Naive thymus-derived CD4-positive, alpha-beta T cell (primary cell): ENCODE measurements at regions not wholly inside any gene's neighbourhood (a gene's known extent, or its start where the extent isn't known, plus 50 kb on each side); places are given as distances from the start of the nearest gene placed in this dataset.
A peak's percentile ranks its signal among the peaks of the same experiment; 100 is the strongest.

Experiments
- ATAC-seq: fragments of 150-1000 bp; cut with Tn5 transposase; 2 replicates; pipeline ENCODE4 v1.10.0; 2021; ENCODE audit warnings: mild to moderate bottlenecking, moderate library complexity
- CTCF ChIA-PET: fragments of 350-600 bp; sonication (Branson Sonifier 250); formaldehyde crosslinking; loops from one replicate; lab custom pipeline; 2021; ENCODE audit warnings: antibody characterized with exemption; lab: Charles Lee
- POLR2A ChIA-PET: fragments of 350-600 bp; sonication (Branson Sonifier 250); formaldehyde crosslinking; loops from one replicate; lab custom pipeline; 2021; ENCODE audit warnings: antibody characterized with exemption, inconsistent platforms; lab: Charles Lee
- DNase-seq, 9 donors: peaks; one replicate each; pipeline versions ENCODE4 v3.0.0 to v3.0.0-alpha.2; 2020 to 2022; ENCODE audit warnings: mixed read lengths in 1 of 9
- H3K27ac ChIP-seq: one replicate; pipeline ENCODE4 v1.7.0; 2013; ENCODE audit warnings: mild to moderate bottlenecking, low read depth, low read length, moderate library complexity
- H3K27me3 ChIP-seq, 2 donors: one replicate each; pipeline ENCODE4 v1.7.0; 2013; ENCODE audit warnings: low read length in 2 of 2, mild to moderate bottlenecking in 2 of 2, moderate library complexity in 2 of 2; ENCODE audit not compliant: control insufficient read depth in 2 of 2, insufficient read depth in 2 of 2
- H3K36me3 ChIP-seq, 3 experiments: 1 replicate in 2 of 3; 2 replicates in 1 of 3; pipeline ENCODE4 v1.7.0; 2013; ENCODE audit warnings: low read length in 3 of 3, mild to moderate bottlenecking in 3 of 3, moderate library complexity in 1 of 3; ENCODE audit not compliant: insufficient read depth in 3 of 3, control insufficient read depth in 2 of 3
- H3K4me1 ChIP-seq, 2 donors: one replicate each; pipeline ENCODE4 v1.7.0; 2013; ENCODE audit warnings: low read length in 2 of 2, mild to moderate bottlenecking in 2 of 2, moderate library complexity in 1 of 2; ENCODE audit not compliant: control insufficient read depth in 2 of 2, insufficient read depth in 2 of 2
- H3K4me3 ChIP-seq: 2 replicates; pipeline ENCODE4 v1.7.0; 2013; ENCODE audit warnings: mild to moderate bottlenecking, low read length
- H3K9me3 ChIP-seq, 3 experiments: 1 replicate in 2 of 3; 2 replicates in 1 of 3; pipeline ENCODE4 v1.7.0; 2013; ENCODE audit warnings: low read length in 3 of 3; ENCODE audit not compliant: control insufficient read depth in 2 of 3
- H3K27ac Mint-ChIP-seq, 9 donors: one replicate each; pipeline ENCODE4 v1.8.0; 2020 to 2022; ENCODE audit warnings: mixed read lengths in 9 of 9, mild to moderate bottlenecking in 8 of 9, moderate library complexity in 5 of 9, inconsistent platforms in 2 of 9
- H3K27me3 Mint-ChIP-seq, 5 donors: one replicate each; pipeline ENCODE4 v1.8.0; 2021 to 2022; ENCODE audit warnings: mixed read lengths in 5 of 5, mild to moderate bottlenecking in 1 of 5
- H3K36me3 Mint-ChIP-seq, 5 donors: one replicate each; pipeline ENCODE4 v1.8.0; 2020 to 2022; ENCODE audit warnings: mixed read lengths in 5 of 5, mild to moderate bottlenecking in 3 of 5, inconsistent platforms in 1 of 5
- H3K4me1 Mint-ChIP-seq, 7 donors: one replicate each; pipeline ENCODE4 v1.8.0; 2020 to 2022; ENCODE audit warnings: mixed read lengths in 7 of 7, mild to moderate bottlenecking in 3 of 7, inconsistent platforms in 1 of 7
- H3K4me3 Mint-ChIP-seq, 10 donors: one replicate each; pipeline ENCODE4 v1.8.0; 2020 to 2022; ENCODE audit warnings: mild to moderate bottlenecking in 10 of 10, mixed read lengths in 10 of 10, moderate library complexity in 6 of 10, inconsistent platforms in 2 of 10
- H3K9me3 Mint-ChIP-seq, 11 donors: one replicate each; pipeline ENCODE4 v1.8.0; 2020 to 2022; ENCODE audit warnings: mixed read lengths in 11 of 11, mild to moderate bottlenecking in 4 of 11, inconsistent platforms in 1 of 11, moderate library complexity in 1 of 11
- intact Hi-C, 2 donors: fragments of 100-400 bp; cut with micrococcal nuclease; formaldehyde crosslinking; loops; one replicate each; pipeline ENCODE4 v1.15.1; 2023

DNA sequence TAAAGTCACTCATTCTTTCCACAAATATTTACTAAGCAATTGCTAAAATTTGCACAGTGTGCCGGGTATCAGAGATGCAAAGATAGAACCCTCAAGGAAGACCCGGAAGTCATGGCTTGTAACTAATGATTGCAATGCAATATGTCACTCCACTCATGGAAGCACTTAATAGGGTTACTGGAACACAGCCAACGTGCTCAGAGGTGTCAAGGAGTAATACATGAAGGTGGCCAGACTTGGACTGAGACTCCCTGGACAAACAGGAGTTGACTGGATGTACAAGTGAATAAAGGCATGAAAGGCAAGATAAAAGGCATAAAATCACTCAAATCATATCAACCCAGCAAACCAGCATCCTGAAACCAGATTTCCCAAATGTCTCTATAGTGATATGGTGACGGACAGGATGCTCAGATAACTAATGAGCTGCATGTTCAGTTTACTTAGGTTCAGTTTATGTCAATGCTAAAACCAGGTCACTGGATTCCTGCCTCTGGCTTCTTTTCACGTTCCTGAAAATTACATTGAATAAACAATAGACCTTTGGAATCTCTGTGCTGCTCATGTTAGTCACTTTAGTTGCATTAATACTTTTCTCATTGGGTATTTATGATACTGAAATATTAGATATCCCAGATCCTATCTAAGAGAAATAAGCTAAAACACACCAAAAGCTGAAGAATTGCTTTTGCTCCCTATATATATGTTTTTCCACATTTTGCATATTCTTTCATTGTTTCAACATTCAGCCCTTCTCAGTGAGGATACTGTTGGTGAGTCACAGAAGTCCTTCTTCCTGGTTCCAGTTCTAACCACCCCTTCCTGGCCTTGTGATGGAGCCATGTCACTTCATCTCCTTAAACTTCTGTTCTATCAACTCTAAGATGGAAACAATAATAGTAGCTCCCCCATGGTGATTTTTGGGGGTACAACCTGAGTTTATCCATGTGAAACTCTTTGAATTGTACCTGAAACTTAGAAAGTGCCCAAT lies 688.9 kb upstream of the ID2 start:
- Histone ChIP-seq H3K36me3 (no peaks in the 10 kb centered on the region), H3K27ac (no peak overlapping the region), H3K4me3 (no peak overlapping the region), H3K27me3 (no peaks in the 10 kb centered on the region), H3K4me1 (no peaks in the 10 kb centered on the region), H3K9me3 (no peaks in the 10 kb centered on the region)
- Mint-ChIP-seq H3K4me1 (peaks cover 0 to 35% (median 9%) of the 10 kb centered on the region in 7 donors), H3K9me3 (peaks cover 0 to 4% (median 0%) of the 10 kb centered on the region in 11 donors), H3K36me3 (peaks cover 0 to 3% (median 0%) of the 10 kb centered on the region in 5 donors), H3K27ac (peak overlapping the region in 1 of 9 donors; percentile 72), H3K27me3 (no peaks in the 10 kb centered on the region), H3K4me3 (no peak overlapping the region)
- intact Hi-C loops = loop anchor here in 1 of 2 donors (10.0 kb wide), 1 partner anchor 692 kb away; the partner anchor contains the start of gene ID2
- ChIA-PET POLR2A (no interaction called here), CTCF (no interaction called here)
- DNase-seq (no peak), ATAC-seq (no peak)

DNA sequence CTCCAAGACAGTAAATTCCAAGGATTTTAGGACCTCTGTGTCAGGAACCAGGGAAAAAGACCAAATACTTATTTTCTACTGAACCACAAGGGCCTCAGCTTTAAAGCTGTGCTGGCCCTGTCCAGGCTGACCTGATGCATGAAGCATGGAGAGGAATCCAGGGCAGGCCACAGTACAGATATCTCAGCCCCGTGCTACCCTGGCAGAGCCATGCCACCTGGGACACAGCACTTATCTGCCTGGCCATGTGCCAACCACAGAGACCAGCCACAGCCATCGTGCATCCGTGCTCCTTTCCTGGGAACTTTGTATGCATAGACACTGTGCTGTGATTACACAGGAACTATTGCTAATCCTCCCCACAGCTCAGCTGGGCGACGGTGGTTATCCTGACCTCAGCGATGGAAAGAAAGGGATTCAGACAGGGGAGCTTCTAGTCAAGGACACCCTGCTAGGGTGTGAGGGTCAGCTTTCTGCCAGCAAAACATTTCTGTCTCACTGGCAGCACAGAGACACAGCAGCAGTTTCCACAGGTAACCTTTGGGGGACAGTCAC lies 687.4 kb upstream of the ID2 start:
- CTCF ChIA-PET = no interaction called here
- no peaks in the 10 kb centered on the region for H3K27me3 Mint-ChIP-seq
- H3K4me1 Mint-ChIP-seq = peaks cover 0 to 35% (median 9%) of the 10 kb centered on the region in 7 donors
- no peaks in the 10 kb centered on the region for H3K36me3 ChIP-seq
- no peak overlapping the region for H3K4me3 ChIP-seq
- no peaks in the 10 kb centered on the region for H3K27me3 ChIP-seq
- no peak overlapping the region for H3K4me3 Mint-ChIP-seq
- H3K4me1 ChIP-seq = no peaks in the 10 kb centered on the region
- no peak overlapping the region for H3K27ac ChIP-seq
- no peak for ATAC-seq
- H3K27ac Mint-ChIP-seq = no peak overlapping the region
- peaks cover 0 to 3% (median 0%) of the 10 kb centered on the region in 5 donors for H3K36me3 Mint-ChIP-seq
- H3K9me3 Mint-ChIP-seq = peaks cover 0 to 4% (median 0%) of the 10 kb centered on the region in 11 donors
- no peak for DNase-seq
- no peaks in the 10 kb centered on the region for H3K9me3 ChIP-seq
- intact Hi-C loops = loop anchor here in 1 of 2 donors (10.0 kb wide), 1 partner anchor 690 kb away; the partner anchor contains the start of gene ID2
- POLR2A ChIA-PET = no interaction called here

DNA sequence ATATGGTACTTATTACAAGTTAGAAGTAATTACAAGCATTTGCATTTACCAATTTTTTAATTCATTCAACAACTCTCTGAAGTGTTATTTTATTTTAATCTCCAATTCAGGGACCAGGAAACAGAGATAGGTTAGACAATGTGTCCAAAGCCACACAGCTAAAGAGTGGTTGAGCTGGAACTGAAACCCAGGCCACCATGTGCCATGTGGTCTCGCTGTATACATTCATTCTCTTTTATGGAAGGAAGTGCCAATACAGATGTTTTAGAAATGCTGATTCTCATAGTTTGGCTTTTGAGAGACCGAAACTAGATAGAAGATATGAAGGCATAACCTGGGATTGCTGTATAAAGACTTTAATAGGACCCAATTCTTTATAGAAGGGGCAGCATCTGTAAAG lies 684.6 kb upstream of the ID2 start:
- no peak overlapping the region for H3K4me3 Mint-ChIP-seq
- ChIA-PET CTCF (no interaction called here), POLR2A (no interaction called here)
- peaks cover 0 to 35% (median 9%) of the 10 kb centered on the region in 7 donors for H3K4me1 Mint-ChIP-seq
- no peaks in the 10 kb centered on the region for H3K27me3 Mint-ChIP-seq
- Histone ChIP-seq H3K27ac (no peak overlapping the region), H3K4me3 (no peak overlapping the region), H3K36me3 (no peaks in the 10 kb centered on the region), H3K9me3 (no peaks in the 10 kb centered on the region), H3K4me1 (no peaks in the 10 kb centered on the region), H3K27me3 (no peaks in the 10 kb centered on the region)
- ATAC-seq (no peak), DNase-seq (no peak)
- H3K27ac Mint-ChIP-seq = peak overlapping the region in 1 of 9 donors; percentile 67
- H3K9me3 Mint-ChIP-seq = peaks cover 0 to 2% (median 0%) of the 10 kb centered on the region in 11 donors
- intact Hi-C loops = loop anchor here in 1 of 2 donors (10.0 kb wide), 1 partner anchor 688 kb away; the partner anchor contains the start of gene ID2
- no peaks in the 10 kb centered on the region for H3K36me3 Mint-ChIP-seq

DNA sequence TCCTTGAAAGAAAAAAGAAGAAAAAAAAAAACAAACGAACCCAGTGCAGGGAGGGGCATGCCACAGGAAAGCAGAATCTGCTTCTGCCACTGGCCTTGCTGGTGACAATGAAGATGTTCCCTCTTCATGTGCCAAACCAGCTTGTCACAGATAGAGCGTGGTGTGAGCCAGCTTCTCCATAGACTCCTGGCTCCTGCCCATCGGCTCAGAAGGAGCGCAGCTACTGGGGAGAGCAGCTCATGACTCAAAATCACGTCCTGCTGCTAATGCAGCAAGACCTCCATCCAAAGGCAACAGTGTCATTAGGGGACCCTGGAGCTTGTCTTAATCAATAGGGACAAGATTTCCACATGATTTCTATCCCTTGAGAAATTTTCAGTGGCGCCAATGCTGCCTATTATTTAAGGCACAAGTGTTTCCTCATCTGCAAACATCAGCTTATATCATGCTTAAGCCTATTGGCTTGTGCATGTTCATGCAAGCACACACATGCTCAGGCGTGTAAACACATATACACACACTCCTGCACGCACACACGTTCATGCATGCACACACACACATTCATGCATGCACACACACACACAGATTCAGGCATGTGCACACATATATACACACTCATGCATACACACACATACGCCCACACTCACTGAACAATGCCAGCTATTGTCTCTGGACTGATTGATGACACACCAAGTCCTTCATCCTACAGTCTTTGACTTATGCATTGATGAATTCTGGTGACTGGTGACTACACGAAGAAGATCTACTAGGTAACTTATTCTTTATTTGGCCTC lies 682.0 kb upstream of the ID2 start:
- Mint-ChIP-seq H3K4me3 (no peak overlapping the region), H3K36me3 (no peaks in the 10 kb centered on the region), H3K4me1 (peaks cover 0 to 30% (median 11%) of the 10 kb centered on the region in 7 donors), H3K9me3 (peaks cover 0 to 2% (median 0%) of the 10 kb centered on the region in 11 donors), H3K27me3 (no peaks in the 10 kb centered on the region), H3K27ac (no peak overlapping the region)
- H3K27ac ChIP-seq = no peak overlapping the region
- H3K4me1 ChIP-seq = no peaks in the 10 kb centered on the region
- CTCF ChIA-PET = interaction anchor here (0.7 kb wide), 1 partner anchor 71 kb away, joined by 3 read pairs; no protein-coding TSS in a partner anchor
- DNase-seq (no peak), ATAC-seq (no peak)
- POLR2A ChIA-PET = interaction anchor here (0.6 kb wide), 1 partner anchor 331 kb away, joined by 3 read pairs; no protein-coding TSS in a partner anchor
- intact Hi-C loops = loop anchor here in 1 of 2 donors (10.0 kb wide), 1 partner anchor 685 kb away; the partner anchor contains the start of gene ID2
- no peak overlapping the region for H3K4me3 ChIP-seq
- H3K27me3 ChIP-seq = no peaks in the 10 kb centered on the region
- no peaks in the 10 kb centered on the region for H3K9me3 ChIP-seq
- no peaks in the 10 kb centered on the region for H3K36me3 ChIP-seq

DNA sequence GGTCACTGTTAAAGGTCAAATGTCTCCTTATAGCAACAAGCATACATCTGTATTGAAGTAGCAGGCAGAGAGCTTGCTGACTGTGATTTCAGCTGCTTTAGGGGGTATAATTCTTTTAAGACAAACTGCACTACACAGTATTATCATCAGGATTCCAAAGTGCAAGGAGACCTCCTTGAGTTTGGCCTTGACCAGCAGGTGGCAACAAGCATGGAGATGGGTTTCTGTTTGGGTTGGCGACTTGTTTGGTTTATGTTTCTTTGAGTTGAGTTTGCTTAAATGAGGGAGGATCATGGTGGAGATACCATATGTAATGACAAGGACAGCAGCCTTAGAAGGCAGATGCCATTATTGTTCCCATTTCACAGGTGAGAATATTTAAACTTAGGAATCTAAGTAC lies 681.0 kb upstream of the ID2 start:
- no peak for DNase-seq
- H3K4me1 Mint-ChIP-seq = peaks cover 0 to 21% (median 9%) of the 10 kb centered on the region in 7 donors
- Histone ChIP-seq H3K36me3 (no peaks in the 10 kb centered on the region), H3K4me3 (no peak overlapping the region), H3K9me3 (no peaks in the 10 kb centered on the region), H3K27me3 (no peaks in the 10 kb centered on the region), H3K27ac (no peak overlapping the region), H3K4me1 (no peaks in the 10 kb centered on the region)
- H3K27me3 Mint-ChIP-seq = no peaks in the 10 kb centered on the region
- no peaks in the 10 kb centered on the region for H3K36me3 Mint-ChIP-seq
- no peak overlapping the region for H3K27ac Mint-ChIP-seq
- intact Hi-C loops = no loop called here
- ChIA-PET CTCF (no interaction called here), POLR2A (no interaction called here)
- H3K4me3 Mint-ChIP-seq = no peak overlapping the region
- ATAC-seq = no peak
- H3K9me3 Mint-ChIP-seq = peaks cover 0 to 2% (median 0%) of the 10 kb centered on the region in 11 donors

DNA sequence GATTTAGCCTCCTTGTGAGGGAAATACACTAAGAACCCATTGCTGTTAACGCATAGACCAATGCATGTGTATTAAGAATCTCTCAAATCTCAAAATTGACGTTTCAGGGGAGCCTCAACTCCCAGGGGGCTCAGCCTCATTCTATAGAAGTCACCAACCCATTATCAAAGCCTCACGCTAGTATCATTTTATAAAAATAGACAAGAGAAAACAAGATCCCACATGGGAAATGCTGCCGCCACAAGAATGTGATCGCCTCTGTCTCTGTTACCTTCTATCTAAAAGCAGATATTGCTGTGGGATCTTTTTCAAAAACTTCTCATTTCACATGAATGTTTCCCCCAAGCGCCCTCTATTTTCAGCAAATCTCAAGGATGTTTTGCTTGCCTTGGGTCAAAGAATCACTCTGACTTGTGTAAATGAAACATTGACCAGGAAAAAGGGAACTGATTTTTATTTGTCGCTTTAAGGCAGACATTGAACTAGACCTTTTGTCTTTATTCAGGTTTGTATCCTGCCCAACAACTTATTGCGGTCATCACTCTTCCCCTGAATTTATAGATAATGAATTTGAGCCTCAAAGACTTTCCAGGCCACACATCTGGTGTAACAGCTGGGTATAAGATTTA lies 679.0 kb upstream of the ID2 start:
- Mint-ChIP-seq H3K4me1 (peaks cover 0 to 9% (median 0%) of the 10 kb centered on the region in 7 donors), H3K27me3 (no peaks in the 10 kb centered on the region), H3K27ac (no peak overlapping the region), H3K36me3 (peaks cover 0 to 2% (median 0%) of the 10 kb centered on the region in 5 donors), H3K4me3 (no peak overlapping the region), H3K9me3 (peaks cover 0 to 4% (median 0%) of the 10 kb centered on the region in 11 donors)
- no peak for DNase-seq
- ChIA-PET CTCF (no interaction called here), POLR2A (no interaction called here)
- intact Hi-C loops = no loop called here
- Histone ChIP-seq H3K4me1 (no peaks in the 10 kb centered on the region), H3K36me3 (no peaks in the 10 kb centered on the region), H3K9me3 (no peaks in the 10 kb centered on the region), H3K27me3 (no peaks in the 10 kb centered on the region), H3K27ac (no peak overlapping the region), H3K4me3 (no peak overlapping the region)
- no peak for ATAC-seq
